Suppressor macrophage treated with lipopolysaccharide for 1 hour (primary cell): ENCODE measurements at regions not wholly inside any gene's neighbourhood (a gene's known extent, or its start where the extent isn't known, plus 50 kb on each side); places are given as distances from the start of the nearest gene placed in this dataset.
"Not testable (repeated sequence)": the region's sequence is repeated elsewhere in the genome, so short reads cannot be mapped to it uniquely, and the experiment has no call there.

Source experiments
- DNase-seq, 3 donors: peaks; one replicate each; pipeline ENCODE4 v3.0.0-alpha.2; 2020 to 2022

DNA sequence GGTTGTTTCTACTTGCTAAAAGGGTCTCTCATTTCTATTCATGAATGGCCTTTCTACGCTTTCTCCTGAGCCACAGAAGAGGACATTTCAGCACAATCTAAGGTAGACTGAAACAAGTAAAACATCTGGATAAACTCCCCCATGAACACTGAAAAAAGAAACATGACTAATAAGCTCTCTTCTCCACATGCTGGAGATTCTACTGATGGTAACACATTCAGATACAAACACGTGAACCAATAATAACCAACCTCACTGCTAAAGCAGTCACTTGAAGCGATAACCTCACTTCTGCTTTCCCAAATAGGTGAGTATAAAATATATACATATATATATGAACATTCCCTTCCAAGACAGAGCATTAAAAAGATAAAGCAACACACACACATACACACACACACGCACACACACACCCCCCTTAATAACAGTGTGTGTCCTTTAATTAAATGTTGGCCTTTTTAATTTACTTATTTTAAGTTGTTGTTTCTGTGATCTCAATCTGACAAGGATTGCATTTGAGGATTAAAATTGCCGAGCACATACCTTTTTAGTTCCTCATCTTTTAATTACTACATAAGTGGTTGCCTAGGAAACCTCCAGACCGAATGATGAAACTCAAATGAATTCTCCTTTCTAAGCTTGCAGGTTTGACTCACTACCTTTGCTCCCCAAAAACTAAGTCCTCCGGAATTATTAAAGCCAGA, 292.4 kb upstream of the KLF14 start:
- peak; percentile 40 to 64 (median 62) for DNase-seq

- DNase-seq = peak in 1 of 3 donors; percentile 32
These were observed 293.3 kb upstream of the KLF14 start for GRCh38 chr7:131027287-131027773.

DNA sequence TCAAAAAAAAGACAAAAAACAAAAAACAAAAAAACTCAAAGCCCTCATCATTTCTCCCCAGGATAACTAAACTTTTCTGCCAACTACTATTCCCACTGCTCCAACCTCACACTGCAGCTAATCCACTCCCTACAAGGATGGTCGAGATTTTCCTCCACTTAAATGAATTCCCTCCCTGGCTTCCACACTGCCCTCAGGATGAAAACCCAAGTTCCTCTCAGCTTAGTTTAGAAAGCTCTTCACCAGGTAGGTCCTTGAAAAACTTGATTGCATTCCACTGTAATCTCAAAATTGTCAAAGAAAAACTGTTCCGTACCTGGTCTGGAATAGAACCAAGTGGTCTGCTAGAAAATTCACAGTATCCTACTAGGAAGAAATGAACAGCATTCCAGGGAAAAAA, 294.3 kb upstream of the KLF14 start:
- DNase-seq = no peak

DNA sequence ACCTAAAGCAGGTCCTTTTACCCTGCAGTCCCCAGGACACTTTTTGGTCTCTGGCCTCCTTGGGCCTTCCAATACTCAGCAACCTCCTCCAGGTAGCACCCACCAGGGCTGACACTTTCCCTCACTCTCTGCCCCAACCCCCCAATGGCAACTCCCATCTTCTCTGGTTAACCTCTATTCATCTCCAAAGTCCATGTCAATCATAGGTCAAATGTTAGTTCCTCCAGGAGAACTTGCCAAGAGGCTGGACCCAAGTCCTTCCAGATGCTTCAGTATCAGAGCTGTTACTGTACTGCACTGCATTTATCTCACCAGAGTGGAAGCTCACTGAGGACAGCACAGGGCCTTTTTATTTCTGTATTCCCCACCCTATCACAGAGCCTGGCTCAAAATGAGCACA, 295.0 kb upstream of the KLF14 start:
- no peak for DNase-seq

DNA sequence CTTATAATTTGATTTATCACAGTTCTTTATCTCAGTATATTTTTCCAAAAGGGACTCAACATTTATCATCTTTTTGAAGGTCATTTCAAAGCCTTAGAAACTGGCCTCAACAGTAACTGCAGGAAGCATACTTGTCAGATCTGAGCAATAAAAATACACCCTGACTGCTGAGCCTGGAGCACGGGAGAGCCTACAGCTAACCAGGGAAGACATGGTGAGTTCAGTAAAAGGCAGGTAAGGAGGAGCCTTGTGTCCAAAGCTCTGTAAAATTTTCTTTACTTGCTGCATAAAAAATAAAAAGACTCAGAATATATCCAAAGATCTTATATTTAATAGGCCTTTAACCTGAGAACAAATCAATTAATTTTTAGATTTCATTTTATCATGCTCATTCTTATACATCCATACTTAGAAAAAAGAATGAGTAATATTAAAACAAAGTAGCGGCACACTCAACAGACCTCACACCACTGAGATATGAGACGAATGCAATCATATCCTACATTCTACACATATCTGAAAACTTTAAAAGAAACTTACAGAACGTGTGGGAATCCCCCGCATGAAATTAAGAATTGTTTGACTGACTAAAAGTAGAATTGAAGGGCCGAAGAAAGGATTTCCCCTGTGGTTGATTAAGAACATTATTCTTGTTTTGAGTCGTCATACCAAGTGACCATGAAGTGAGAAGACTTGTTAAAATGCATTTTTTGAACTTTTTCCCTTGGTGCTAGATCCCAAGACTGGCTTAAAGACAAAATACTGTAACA, 296.4 kb upstream of the MKLN1 start:
- peak; percentile 28 to 52 (median 46) for DNase-seq

- DNase-seq = peak; percentile 45 to 67 (median 64)
These were observed 294.9 kb upstream of the MKLN1 start for GRCh38 chr7:131032786-131033185.

DNA sequence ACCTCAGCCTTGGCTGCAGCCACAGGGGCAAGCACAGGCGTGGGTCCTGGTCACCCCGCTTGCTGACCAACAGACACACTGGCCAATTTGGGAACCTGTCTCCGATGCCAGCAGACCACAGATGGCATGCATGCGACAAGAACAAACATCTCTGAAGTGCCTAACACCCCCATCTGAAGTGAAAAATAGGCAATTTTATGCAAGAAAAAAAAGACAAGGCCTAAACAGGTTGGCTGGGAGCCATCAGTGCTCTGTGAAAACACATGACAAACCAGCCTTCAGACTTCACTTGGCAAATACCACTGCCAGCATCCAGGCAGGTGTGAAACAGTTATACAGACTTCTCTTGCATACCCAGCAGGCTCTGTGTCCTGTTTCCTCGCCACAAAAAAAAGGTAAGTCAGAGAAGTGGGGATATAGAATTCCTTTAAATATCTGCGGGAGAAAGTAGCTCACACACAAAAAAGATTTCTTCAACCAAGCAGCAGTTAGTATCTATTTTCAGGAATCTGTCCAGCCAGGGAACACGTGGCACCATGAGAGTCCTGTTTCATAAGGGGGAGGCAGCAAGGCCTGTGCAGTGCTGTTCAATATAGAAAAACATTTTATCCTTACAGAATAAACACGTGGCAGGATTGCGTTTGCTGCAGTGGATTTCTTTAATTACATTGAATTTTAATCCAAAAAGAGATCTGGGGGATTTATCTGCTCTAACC, 293.4 kb upstream of the MKLN1 start:
- no peak for DNase-seq

GRCh38 chr7:131035088-131035770, 292.4 kb upstream of the MKLN1 start:
- DNase-seq = no peak

GRCh38 chr7:131038153-131038552, 289.5 kb upstream of the MKLN1 start:
- DNase-seq = no peak

DNA sequence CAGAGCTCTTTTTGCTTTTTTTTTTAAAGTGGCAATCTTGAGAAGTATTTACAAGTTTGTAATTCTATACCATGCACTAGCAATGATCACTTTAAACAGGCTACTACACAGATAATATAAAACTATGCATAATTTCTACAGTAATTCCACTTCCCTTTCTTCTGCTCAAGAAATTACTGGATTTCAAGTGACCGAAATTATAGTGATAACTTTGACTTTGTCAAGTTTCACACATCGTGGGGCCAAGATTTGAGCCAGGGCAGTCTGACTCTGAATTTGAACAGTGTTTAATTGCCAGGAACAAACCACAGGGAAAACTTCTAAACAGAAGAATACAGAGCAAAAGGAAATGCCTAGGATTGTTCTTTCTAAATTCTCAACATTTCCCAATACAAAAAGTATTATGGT, 288.3 kb upstream of the MKLN1 start:
- DNase-seq = no peak

- DNase-seq = no peak
These were observed 287.8 kb upstream of the MKLN1 start for GRCh38 chr7:131039836-131040235.

DNA sequence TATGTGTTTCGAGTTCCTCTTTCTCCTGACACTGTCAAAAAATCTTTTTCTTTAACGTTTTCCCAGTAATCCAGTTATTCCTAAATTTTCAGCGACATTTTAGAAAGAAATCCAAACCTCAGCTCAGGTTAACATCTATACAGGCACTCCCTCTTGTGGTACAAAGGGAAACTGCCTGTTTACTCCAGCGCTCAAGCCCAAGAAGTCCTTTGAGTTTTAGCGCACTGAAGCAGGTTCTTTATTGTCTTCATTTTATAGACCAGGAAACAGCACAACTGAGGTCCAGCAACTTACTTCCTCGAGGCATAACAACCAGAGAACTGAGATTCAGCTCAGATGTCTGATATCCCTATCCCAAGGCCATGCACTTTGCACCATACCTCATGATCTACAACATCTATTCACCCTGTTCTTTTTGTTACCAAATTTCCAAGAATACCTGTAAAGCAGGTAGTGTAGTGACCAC, 287.2 kb upstream of the MKLN1 start:
- DNase-seq = peak; percentile 74 to 80 (median 76)

DNA sequence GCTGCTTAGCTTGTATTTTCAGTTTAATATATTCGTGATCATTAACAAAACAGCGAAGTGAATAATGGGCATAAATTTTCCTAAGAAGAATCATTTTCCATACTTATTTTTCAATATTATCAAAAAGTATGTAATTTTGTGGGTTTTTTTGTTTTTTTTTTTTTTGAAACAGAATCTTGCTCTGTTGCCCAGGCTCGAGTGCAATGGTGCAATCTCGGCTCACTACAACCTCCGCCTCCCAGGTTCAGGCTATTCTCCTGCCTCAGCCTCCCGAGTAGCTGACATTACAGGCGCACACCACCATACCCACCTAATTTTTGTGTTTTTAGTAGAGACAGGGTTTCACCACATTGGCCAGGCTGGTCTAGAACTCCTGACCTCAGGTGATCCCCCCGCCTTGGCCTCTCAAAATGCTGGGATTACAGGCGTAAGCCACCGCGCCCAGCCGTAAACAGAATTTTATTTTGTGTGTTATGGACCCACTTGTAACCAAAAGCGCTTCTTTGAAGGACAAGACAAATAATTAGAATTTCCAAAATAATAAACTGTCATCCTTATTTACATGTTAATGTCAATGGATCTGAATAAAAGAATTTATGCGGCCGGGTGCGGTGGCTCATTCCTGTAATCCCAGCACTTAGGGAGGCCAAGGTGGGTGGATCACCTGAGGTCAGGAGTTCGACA, 286.5 kb upstream of the MKLN1 start:
- DNase-seq = not testable (repeated sequence)

DNA sequence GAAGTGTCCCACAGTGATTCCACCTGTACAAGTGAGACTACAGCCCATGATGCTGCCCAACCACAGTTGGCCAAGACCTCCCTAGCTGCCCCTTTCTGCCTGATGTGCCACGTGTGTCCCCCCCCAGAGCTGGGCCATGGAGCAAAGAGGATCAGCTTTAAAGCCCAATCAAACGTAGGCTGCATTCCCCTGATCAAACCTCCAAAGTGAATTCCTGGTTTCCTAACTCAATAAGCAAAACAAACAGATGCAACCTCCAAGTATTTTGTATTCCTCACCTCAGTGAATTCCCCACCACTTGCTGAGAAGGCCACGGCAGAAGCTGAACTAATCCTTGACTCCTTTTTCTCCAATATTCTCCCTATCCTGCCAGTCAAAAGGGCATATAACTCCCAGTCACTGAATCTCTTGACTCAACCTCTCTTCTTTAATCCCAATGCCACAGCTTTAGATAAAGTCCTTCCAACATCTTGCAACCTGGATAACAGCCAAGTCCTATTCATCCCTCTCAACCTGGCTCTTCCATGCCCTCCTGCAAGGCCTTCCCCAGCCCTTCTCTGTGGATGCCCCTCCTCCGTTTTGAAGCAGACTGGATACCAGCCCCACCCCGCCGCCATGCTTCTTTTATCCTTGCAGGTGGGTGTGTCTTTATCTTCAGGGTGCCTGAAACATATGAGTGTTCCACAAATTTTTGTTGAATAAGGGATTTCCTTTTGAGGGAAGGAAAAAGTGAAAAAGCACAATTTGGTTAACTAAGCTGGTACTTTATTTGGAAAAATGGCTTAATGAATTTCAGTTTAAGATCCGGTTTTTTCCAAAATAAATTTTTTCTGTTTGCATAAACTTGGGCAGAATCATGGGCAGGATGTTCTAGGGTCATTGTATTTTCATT, 285.2 kb upstream of the MKLN1 start:
- DNase-seq = no peak

DNA sequence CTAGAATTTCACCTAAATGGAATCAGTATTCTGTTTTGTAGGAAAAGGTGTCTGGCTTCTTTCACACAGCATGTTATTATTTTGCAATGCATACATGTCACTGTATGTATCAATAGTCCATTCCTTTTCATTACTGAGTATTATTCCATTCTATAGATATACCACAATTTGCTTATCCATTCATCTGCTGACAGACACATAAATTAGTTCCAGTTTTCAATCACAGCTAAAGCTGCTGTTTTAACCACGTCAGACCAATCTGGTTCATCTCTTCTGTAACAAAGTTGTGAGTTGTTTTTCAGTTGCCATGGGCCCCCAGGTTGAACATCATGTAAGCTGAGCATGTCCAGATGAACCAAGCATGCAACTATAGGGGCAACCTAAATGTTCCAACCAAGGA, 282.1 kb upstream of the MKLN1 start:
- no peak for DNase-seq

GRCh38 chr7:131046246-131046645, 281.4 kb upstream of the MKLN1 start:
- no peak for DNase-seq

DNA sequence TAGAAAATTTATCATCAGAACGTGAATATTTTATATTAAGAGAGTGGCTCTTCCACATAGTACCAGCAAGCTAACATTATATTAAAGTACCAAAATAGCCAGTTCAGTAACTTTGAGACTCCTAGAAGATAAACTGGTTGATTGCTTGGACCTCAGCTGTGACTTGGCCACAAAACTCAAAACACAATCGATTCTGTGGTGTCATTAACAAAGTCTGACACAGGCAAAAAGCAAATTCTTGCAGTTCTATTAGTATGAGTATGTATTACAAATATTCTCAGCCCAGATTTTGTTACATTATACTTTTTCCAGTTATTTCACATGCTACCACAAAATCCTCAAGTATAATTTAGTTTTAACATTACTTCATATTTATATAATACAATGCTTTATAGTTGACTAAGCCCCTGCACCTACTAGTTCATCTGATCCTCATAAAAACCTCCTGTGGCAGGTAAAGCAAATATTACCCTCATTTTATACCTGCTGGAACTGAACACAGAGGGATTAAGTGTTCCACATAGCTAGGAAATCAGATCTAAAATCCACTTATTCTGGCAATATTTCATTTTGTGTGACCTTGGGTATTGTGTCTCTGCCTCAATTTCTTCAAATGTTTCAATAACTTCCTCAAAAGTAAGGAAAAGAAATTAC, 279.9 kb upstream of the MKLN1 start:
- DNase-seq = no peak

DNA sequence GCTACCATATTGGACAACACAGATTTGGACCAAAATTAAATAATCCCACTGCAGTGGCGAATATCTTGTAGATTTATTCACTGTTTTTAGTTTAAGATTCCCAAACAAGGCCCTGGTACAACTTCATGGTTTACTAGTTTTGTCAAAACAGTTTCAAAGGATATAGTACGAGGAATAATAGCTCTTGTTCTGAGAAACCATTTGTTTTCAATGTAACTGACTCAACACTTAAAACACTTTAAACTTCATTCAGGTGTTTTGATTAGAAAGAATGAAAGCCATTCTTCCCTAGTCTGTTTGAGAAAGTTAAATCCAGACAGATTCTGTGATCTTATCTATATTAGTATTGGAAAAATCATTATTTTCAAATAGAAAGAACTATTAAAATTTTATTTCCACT, 276.4 kb upstream of the MKLN1 start:
- no peak for DNase-seq

- no peak for DNase-seq
These were observed 275.3 kb upstream of the MKLN1 start for GRCh38 chr7:131052285-131052904.

DNA sequence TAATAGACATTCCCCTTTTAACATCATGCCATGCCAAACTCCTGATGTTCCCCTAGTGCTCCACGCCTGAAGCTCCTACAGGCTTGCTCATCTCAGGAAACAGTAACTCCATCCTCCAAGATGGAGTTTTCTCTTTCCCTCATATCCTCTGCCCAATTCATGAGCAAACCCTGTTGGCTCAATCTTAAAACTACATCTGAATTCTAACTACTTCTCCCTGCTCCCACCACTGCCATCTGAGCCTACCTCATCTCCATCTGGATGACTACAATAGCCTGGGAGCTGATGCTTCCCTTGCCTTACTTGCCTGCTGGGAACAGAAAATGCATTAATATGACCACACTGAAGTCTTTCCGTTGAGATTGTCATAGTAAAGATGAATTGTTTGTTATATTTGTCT, 271.7 kb upstream of the MKLN1 start:
- no peak for DNase-seq
